Prostate gland (tissue), 2 donors: ENCODE measurements at regions not wholly inside any gene's neighbourhood (a gene's known extent, or its start where the extent isn't known, plus 50 kb on each side); places are given as distances from the start of the nearest gene placed in this dataset.
"Not testable (repeated sequence)": the region's sequence is repeated elsewhere in the genome, so short reads cannot be mapped to it uniquely, and the experiment has no call there.

ENCODE experiments used
- CTCF ChIP-seq, 4 experiments: fragments of 200-600 bp in 2 of 4; fragments of 450-650 bp in 2 of 4; sonication (generic) in 2 of 4; IDR thresholded peaks; 1 replicate in 3 of 4; 2 replicates in 1 of 4; pipeline ENCODE4 v1.5.1; 2016 to 2019; ENCODE audit warnings: antibody characterized with exemption in 4 of 4, mild to moderate bottlenecking in 2 of 4, moderate library complexity in 2 of 4
- POLR2A ChIP-seq: fragments of 450-650 bp; IDR thresholded peaks from one replicate; pipeline ENCODE4 v1.6.1; 2016; ENCODE audit warnings: antibody characterized with exemption, mild to moderate bottlenecking

GRCh38 chr2:132318481-132318880, 98.1 kb upstream of the GPR39 start:
- not testable (repeated sequence) for TF ChIP-seq CTCF (IDR thresholded peaks at IDR 0.05); POLR2A
